ENCODE measurements at regions not wholly inside any gene's neighbourhood (a gene's known extent, or its start where the extent isn't known, plus 50 kb on each side); places are given as distances from the start of the nearest gene placed in this dataset.

GRCh38 chr3:143187111-143187510, 67.5 kb downstream of the CHST2 start:
- Histone ChIP-seq H2AFZ (ENCODE audit: control insufficient read depth, low read depth, low read length) (no peak overlapping the region), H3K27ac (ENCODE audit: control insufficient read depth, insufficient read depth) (no peak overlapping the region), H3K27me3 (replicated peaks in 1 of 2; ENCODE audit: control insufficient read depth in 2 of 2, insufficient read depth in 2 of 2, low read length in 1 of 2) (no peaks in the 10 kb centered on the region), H3K36me3 (ENCODE audit: control insufficient read depth in 2 of 2, insufficient read depth in 2 of 2, low read length in 1 of 2) (no peaks in the 10 kb centered on the region), H3K9ac (ENCODE audit: control insufficient read depth, insufficient read depth, low read length) (no peak overlapping the region), H3K9me3 (replicated peaks; ENCODE audit: control insufficient read depth, insufficient read depth, low read length) (no peaks in the 10 kb centered on the region; the same call in 2 of the 3 replicates), H3K4me1 (ENCODE audit: control insufficient read depth, insufficient read depth, low read length) (no peaks in the 10 kb centered on the region; the same call in 1 of the 2 replicates), H3K79me2 (ENCODE audit: control insufficient read depth, insufficient read depth, low read length) (no peaks in the 10 kb centered on the region), H3K4me3 (no peak overlapping the region), H4K20me1 (ENCODE audit: control insufficient read depth, insufficient read depth) (no peaks in the 10 kb centered on the region), H3K4me2 (ENCODE audit: control insufficient read depth, insufficient read depth) (no peak overlapping the region)
- SMC1A ChIA-PET (ENCODE audit: uncharacterized antibody, unreplicated experiment), result interaction anchor here (0.8 to 1.8 kb wide), 4 partner anchors 12 to 63 kb away, joined by 3 to 8 read pairs (median 5); no protein-coding TSS in a partner anchor
- CTCF ChIA-PET, result interaction anchor here (1.5 kb wide), 1 partner anchor 18 kb away, joined by 3 read pairs; no protein-coding TSS in a partner anchor
- RAD21 ChIA-PET (ENCODE audit: unreplicated experiment), result interaction anchor here (1.6 kb wide), 1 partner anchor 16 kb away, joined by 3 read pairs; no protein-coding TSS in a partner anchor
- FAIRE-seq (no peak), ATAC-seq (no peak), DNase-seq (ENCODE audit: low read depth, low spot score) (no peak)
- in situ Hi-C loops (cut with MboI) (no loop called here), intact Hi-C loops (cut with micrococcal nuclease; ENCODE audit: unreplicated experiment) (no loop called here)
- no TSS peak for BruUV-seq (replicated peaks)
- 85% methylated on average over 1 of the region's 1 CpG for WGBS (ENCODE audit: insufficient coverage, insufficient replicate concordance, low lambda C conversion rate, missing lambda C conversion rate)
- TF ChIP-seq PKNOX1 (IDR thresholded peaks at IDR 0.05) (no peak), NRF1 (conservative IDR thresholded peaks at IDR 0.05; ENCODE audit: low read depth, low read length) (no peak), NKRF (conservative IDR thresholded peaks at IDR 0.05) (no peak)
- POLR2A ChIA-PET, result no interaction called here

Measured in GM12878 (cell line).